ENCODE measurements at regions not wholly inside any gene's neighbourhood (a gene's known extent, or its start where the extent isn't known, plus 50 kb on each side); places are given as distances from the start of the nearest gene placed in this dataset.

DNA sequence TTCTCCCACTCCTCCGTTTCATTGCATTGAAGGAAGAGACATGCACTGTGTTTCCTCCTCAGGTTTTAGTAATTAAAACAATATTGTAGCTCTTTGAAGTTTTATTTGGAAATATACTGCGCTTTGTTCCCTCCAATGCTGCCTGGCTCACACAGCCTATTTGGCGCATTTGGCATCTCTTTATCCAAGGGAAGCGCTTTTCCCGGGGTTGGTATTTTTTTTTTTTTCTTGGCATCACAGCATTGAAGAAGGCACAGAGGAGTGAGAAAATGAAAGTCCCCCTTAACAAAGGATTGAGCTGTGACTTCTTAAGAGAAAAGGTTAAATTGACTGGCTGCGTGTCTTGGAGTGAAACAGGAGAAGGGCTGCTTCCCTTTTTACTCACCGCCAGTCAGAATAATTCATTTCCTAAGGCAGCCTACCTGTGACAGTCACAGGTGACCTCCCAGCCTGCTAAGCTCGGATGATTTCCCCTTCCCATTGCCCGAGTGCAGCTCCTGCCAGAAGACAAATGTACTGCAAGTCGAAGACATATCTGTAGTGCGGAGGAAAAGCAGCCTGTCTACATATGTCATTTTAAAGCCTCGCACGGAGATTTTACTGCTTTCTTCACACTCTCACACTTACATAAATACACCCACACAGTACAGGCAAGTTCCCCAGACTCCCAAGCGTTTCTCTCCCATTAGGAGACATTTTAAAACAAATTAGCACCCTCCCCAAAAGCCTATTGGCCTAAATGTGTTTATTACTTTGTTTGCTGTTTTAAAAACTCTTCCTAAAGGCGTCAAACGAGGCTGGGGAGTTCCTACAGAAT is 665.5 kb upstream of the ZNF608 start:
- Histone ChIP-seq H3K27me3 (replicated peaks) (no peaks in the 10 kb centered on the region), H3K27ac (peak overlapping the region; percentile 98), H3K4me1 (replicated peaks) (peaks cover 56% of the 10 kb centered on the region), H3K36me3 (no peaks in the 10 kb centered on the region), H3K4me3 (no peak overlapping the region), H3K9me3 (replicated peaks) (no peaks in the 10 kb centered on the region)
- DNase-seq (ENCODE audit: low read depth in 1 of 2, low spot score in 2 of 2), result peak in 1 of 2 experiments; percentile 6

DNA sequence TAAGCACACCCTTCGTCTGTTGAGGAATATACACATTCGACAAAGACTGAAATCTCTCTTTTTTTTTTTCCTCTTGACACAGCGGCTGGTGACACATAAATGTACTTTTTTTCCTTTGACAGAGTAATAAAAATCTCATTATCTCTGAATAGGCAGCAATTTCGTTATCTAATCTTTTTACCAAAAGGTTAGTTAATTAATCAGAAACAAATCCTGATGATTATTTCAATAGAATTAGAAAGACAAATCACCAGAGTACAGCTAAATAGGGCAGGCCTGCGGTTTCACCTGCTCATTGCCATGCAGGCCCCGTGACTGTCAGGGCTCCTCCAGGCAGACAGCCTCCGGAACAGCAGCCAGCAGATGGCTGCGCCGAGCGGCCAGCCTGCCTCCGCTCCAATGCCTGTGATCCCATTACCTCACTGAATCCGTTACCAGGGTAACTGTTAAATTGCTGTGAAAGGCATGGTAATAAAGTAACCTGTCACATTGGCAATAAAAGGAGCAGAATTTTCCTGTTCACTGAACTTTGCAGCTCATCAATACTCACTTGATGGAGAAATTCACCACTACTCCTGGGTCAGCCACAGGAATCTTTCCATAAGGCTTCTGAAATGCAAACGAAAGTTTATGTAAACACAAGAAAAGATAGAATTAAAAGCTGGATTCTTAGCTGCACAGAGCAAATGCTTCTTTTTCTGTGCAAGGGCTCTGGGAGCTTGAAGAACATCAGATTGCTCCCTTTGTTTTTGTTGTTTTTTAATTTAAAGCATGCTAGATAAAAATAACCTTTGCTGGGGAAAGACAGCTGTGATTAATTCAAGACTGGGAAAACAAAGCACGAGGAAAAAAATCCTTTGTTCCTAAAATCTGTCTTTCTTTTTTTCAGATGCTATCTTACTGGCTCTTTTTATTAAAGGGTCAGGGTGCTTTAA is 666.4 kb upstream of the ZNF608 start:
- Histone ChIP-seq H3K9me3 (replicated peaks) (no peaks in the 10 kb centered on the region), H3K4me3 (peak overlapping the region; percentile 7), H3K36me3 (no peaks in the 10 kb centered on the region), H3K4me1 (replicated peaks) (peaks cover 56% of the 10 kb centered on the region), H3K27me3 (replicated peaks) (no peaks in the 10 kb centered on the region), H3K27ac (peak overlapping the region; percentile 98)
- peak; percentile 78 to 83 for DNase-seq (ENCODE audit: low read depth in 1 of 2, low spot score in 2 of 2)

DNA sequence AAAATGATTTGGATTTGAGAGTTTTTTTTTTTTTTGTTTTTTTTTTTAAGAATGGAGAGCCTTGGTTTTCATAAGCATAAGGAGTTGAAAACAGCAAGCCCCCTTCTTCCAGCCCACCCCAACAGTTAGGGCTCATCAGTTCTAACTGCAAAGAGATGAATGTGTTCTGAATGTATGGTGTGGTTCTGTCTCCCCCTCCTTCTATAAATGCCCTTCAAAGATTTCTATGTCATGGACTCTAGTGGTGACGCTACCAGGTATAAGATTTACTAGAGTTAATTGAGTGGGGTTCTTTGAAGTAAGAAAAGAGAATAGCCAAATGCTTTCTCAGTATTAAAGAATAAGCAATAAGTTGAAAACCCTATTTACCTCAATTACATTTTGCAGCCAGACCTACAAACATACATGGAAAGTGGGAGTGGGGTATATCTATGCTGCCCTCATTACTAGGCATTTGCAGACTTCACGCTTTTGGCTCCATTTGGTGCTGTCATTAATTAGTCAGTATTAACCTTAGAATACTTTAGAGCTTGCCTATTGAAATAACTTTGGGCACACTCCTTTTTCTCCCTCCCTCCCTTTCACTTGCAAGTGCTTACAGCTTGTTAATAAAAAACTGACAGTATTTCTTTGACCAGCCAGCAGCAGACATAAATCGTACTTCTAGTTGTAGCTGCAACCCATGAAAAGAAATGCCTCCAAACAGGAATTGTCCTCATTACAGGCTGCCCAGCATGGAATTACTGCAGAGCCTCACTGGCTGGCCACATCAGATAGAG is 667.2 kb upstream of the ZNF608 start:
- Histone ChIP-seq H3K4me1 (replicated peaks) (peaks cover 51% of the 10 kb centered on the region), H3K27ac (peak overlapping the region; percentile 98; the same call in 1 of the 2 replicates), H3K36me3 (no peaks in the 10 kb centered on the region), H3K27me3 (replicated peaks) (no peaks in the 10 kb centered on the region), H3K9me3 (replicated peaks) (no peaks in the 10 kb centered on the region), H3K4me3 (no peak overlapping the region)
- no peak for DNase-seq (ENCODE audit: low read depth in 1 of 2, low spot score in 2 of 2)

DNA sequence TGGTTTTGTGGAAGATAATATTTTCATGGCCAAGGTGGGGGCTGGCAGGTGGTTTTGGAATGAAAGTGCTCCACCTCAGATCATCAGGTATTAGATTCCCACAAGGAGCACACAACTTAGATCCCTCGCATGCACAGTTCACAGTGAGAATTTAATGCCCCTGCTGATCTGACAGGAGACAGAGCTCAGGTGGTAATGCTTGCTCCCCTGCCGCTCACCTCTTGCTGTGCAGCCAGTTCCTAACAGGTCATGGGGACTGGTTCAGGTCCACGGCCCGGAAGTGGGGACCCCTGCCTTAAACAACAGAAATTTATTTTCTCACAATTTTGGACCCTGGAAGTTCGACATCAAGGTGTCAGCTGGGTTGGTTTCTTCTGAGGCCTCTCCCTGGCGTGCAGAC is 668.7 kb upstream of the ZNF608 start:
- no peak for DNase-seq (ENCODE audit: low read depth in 1 of 2, low spot score in 2 of 2)
- Histone ChIP-seq H3K4me1 (replicated peaks) (peaks cover 37% of the 10 kb centered on the region), H3K4me3 (no peak overlapping the region), H3K36me3 (no peaks in the 10 kb centered on the region), H3K9me3 (replicated peaks) (no peaks in the 10 kb centered on the region), H3K27ac (no peak overlapping the region), H3K27me3 (replicated peaks) (no peaks in the 10 kb centered on the region)

DNA sequence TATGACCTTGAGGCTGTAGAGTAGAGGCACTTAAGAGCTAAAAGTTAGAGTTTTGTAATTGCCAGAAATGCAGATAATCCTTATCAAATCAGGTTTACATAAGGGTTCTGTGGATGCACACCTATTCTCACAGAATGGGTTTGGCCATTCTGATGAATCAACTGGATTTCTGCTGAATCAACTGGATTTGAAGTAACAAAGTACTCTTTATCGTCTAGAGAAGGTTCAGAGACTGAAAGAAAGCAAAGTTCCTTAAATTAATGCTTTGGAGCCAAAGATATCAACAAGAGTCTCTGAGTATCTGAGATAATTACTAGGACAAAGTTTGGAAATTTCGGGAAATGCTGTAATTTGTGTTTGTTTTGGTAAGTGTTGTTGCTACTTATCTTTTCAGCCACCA is 669.6 kb upstream of the ZNF608 start:
- H3K4me3 ChIP-seq, result no peak overlapping the region
- H3K27ac ChIP-seq, result no peak overlapping the region
- no peaks in the 10 kb centered on the region for H3K27me3 ChIP-seq (replicated peaks)
- no peak for DNase-seq (ENCODE audit: low read depth in 1 of 2, low spot score in 2 of 2)
- H3K9me3 ChIP-seq (replicated peaks), result no peaks in the 10 kb centered on the region
- peaks cover 27% of the 10 kb centered on the region for H3K4me1 ChIP-seq (replicated peaks)
- H3K36me3 ChIP-seq, result no peaks in the 10 kb centered on the region

DNA sequence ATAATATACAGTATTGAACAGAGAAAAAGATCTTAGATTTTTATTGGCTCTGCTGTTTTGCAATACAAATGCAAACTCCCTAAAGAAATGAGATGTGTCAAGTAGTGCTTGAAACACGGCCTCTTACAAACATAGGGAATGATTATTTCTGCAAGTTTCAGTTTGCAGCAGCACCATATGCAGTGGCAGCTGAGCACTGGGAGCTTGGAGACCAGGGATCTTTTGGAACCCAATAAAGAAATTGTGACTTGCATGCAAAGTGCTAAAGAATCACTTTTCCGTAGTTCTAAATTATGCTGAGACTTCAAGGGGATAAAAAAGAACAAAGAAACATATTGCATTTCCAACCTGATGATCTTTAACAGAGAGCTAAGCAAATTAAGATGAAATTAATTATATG is 674.6 kb upstream of the ZNF608 start:
- no peaks in the 10 kb centered on the region for H3K9me3 ChIP-seq (replicated peaks)

DNA sequence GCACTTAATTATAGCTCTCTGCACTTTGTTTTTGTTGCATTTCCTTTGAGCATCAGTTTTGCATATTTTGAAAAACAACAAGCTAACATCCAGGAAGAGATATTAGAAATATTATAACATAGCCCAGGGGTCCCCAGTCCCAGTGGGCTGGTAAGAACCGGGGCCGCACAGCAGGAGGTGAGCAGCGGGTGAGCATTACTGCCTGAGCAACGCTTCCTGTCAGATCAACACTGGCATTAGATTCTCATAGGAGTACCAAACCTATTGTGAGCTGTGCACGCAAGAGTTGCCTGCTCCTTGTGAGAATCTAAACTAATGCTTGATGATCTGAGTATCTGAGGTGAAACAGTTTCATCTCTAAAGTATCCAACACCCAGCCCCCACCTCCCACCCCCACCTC is 675.9 kb upstream of the ZNF608 start:
- no peak overlapping the region for H3K4me3 ChIP-seq
- H3K9me3 ChIP-seq (replicated peaks), result no peaks in the 10 kb centered on the region
- DNase-seq (ENCODE audit: low read depth in 1 of 2, low spot score in 2 of 2), result no peak
- H3K36me3 ChIP-seq, result no peaks in the 10 kb centered on the region
- H3K4me1 ChIP-seq (replicated peaks), result no peaks in the 10 kb centered on the region
- H3K27ac ChIP-seq, result no peak overlapping the region
- no peaks in the 10 kb centered on the region for H3K27me3 ChIP-seq (replicated peaks)

More for the DNA sequence above, 674.6 kb upstream of the ZNF608 start:
- Histone ChIP-seq H3K27me3 (replicated peaks) (no peaks in the 10 kb centered on the region), H3K4me3 (no peak overlapping the region), H3K27ac (no peak overlapping the region), H3K4me1 (replicated peaks) (no peaks in the 10 kb centered on the region), H3K36me3 (no peaks in the 10 kb centered on the region)
- DNase-seq (ENCODE audit: low read depth in 1 of 2, low spot score in 2 of 2), result no peak

DNA sequence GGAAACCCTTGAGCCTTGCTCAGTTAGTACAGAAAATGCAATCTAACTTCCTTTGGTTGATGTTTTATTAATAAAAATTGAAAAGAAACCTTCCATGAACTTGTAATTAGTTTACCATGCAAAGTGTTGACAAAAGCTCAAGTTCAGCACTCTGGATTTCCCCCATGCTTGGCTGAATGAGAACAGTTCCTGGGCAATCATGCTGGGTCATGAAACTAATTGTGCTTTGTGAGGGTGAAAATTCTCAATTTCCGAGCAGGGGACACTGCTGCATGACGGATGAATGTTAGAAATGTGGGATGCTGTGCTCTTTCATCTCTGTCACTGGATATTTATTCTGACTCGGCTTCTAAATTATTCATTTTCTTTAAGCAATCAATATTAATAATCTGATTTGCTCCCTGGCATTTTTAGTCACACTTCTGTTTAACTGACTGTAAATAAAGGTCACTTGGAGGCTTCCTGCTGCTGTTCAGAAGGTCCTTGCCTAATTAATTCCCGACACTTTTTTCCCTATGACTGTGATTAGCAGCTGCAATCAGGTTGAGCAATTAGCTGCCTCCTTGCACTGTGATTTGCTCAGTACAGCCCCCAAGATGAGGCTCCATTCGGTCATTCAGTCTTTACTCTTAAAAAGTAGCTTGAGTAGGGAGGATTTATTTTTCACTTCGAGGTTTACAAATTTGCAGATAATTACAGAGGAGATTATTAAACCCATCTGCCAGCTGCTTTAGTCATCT is 678.1 kb upstream of the ZNF608 start:
- H3K27me3 ChIP-seq (replicated peaks), result no peaks in the 10 kb centered on the region
- no peaks in the 10 kb centered on the region for H3K36me3 ChIP-seq
- H3K4me1 ChIP-seq (replicated peaks), result no peaks in the 10 kb centered on the region
- DNase-seq (ENCODE audit: low read depth in 1 of 2, low spot score in 2 of 2), result no peak
- H3K27ac ChIP-seq, result no peak overlapping the region
- H3K9me3 ChIP-seq (replicated peaks), result no peaks in the 10 kb centered on the region
- H3K4me3 ChIP-seq, result no peak overlapping the region

DNA sequence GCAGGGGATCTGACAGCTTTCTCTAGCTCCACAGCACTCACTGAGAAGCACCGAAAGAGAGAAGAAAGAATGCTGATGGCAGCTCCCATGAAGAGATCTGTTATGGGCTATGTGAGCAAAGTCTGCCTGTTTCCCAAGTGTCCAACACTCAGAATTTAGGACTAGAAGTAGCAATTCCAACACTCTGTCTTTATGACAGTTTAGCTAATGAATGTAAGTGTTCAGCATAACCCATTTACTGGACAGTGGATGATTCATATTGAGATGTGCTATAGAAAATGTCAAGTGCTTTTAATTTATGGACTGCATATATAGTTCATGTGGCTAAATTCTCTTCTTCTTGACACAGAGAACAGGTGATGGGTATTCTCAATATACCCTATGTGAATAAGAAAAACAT is 683.1 kb upstream of the ZNF608 start:
- H3K27ac ChIP-seq, result no peak overlapping the region
- DNase-seq (ENCODE audit: low read depth in 1 of 2, low spot score in 2 of 2), result no peak
- H3K36me3 ChIP-seq, result no peaks in the 10 kb centered on the region
- H3K4me3 ChIP-seq, result no peak overlapping the region
- no peaks in the 10 kb centered on the region for H3K4me1 ChIP-seq (replicated peaks)
- H3K9me3 ChIP-seq (replicated peaks), result no peaks in the 10 kb centered on the region
- no peaks in the 10 kb centered on the region for H3K27me3 ChIP-seq (replicated peaks)

DNA sequence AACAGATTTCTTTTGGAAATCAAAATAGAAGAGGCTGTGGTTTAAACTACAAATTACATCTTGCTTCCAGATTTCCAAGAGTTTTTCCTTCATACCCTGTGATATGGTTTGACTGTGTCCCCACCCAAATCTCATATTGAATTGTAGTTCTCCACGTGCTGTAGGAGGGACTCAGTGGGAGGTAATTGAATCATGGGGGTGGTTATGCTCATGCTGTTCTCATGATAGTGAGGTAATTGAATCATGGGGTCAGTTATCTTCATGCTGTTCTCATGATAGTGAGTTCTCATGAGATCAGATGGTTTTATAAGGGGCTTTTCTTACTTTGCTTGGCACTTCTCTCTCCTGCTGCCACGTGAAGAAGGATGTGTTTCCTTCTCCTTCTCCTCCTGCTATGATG is 687.0 kb upstream of the ZNF608 start:
- Histone ChIP-seq H3K27me3 (replicated peaks) (no peaks in the 10 kb centered on the region), H3K4me1 (replicated peaks) (no peaks in the 10 kb centered on the region), H3K4me3 (no peak overlapping the region), H3K27ac (no peak overlapping the region), H3K9me3 (replicated peaks) (no peaks in the 10 kb centered on the region), H3K36me3 (no peaks in the 10 kb centered on the region)
- DNase-seq (ENCODE audit: low read depth in 1 of 2, low spot score in 2 of 2), result no peak

DNA sequence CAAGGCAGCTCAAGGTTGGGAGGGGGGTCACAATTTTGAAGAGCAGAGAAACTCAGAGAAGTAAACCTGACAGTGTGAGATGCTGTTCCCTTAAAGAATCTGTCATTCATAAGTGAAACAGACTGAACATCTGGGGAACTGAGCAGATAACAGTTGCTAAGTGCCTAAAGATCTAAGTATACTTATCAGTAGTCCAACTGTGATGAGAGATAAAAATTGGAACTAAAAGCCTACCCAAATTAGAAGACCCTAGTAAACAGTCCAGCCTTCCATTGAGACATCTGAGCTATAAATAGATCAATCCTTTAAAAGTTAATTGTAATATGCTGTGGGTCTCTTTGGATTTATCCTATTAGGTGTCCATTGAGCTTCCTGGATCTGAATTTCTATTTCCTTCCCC is 692.8 kb upstream of the ZNF608 start:
- DNase-seq (ENCODE audit: low read depth in 1 of 2, low spot score in 2 of 2), result no peak
- H3K4me1 ChIP-seq (replicated peaks), result no peaks in the 10 kb centered on the region
- no peaks in the 10 kb centered on the region for H3K9me3 ChIP-seq (replicated peaks)
- no peak overlapping the region for H3K4me3 ChIP-seq
- no peak overlapping the region for H3K27ac ChIP-seq
- H3K27me3 ChIP-seq (replicated peaks), result no peaks in the 10 kb centered on the region
- H3K36me3 ChIP-seq, result no peaks in the 10 kb centered on the region

DNA sequence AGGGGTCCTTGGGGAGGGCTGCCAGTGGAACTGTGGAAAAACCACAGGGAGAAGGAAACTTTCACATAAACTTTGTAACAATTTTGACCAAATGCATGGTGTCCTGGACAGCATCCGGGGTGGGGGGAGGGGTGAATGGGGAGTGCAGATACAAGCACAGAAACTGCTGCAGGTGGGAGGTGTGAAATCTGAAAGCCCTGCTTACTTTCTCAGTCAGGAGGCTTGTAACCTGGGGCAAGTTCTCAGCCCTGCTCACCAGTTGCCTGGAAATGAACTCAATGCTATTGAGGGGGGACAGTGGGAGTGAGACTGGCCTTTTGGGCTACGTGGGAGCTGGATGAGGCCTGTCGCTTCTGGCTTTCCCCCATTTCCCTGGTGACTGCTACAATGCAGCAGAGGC is 694.5 kb upstream of the ZNF608 start:
- DNase-seq (ENCODE audit: low read depth in 1 of 2, low spot score in 2 of 2), result no peak

DNA sequence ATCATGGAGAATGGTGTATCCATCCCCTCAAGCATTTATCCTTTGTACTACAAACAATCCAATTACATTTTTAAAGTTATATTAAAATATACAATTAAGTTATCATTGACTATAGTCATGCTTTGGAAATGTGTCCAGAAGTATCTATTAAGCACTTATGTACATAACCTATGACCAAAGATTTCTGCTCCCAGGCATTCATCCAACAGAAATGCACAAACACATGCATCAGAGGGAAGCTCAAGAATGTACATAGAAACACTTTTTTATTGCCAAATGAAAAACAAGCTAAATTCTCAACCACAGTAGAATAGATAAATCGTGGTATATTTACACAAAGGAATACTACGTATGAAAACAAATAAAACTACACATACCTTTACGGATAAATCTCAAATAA is 700.5 kb upstream of the ZNF608 start:
- Histone ChIP-seq H3K4me1 (replicated peaks) (peaks cover 13% of the 10 kb centered on the region), H3K9me3 (replicated peaks) (no peaks in the 10 kb centered on the region), H3K27ac (peak overlapping the region; percentile 27; the same call in 1 of the 2 replicates), H3K4me3 (no peak overlapping the region), H3K36me3 (no peaks in the 10 kb centered on the region), H3K27me3 (replicated peaks) (no peaks in the 10 kb centered on the region)
- peak in 1 of 2 experiments; percentile 45 for DNase-seq (ENCODE audit: low read depth in 1 of 2, low spot score in 2 of 2)

More for the DNA sequence above, 694.5 kb upstream of the ZNF608 start:
- Histone ChIP-seq H3K36me3 (no peaks in the 10 kb centered on the region), H3K27ac (no peak overlapping the region), H3K4me3 (no peak overlapping the region), H3K9me3 (replicated peaks) (no peaks in the 10 kb centered on the region), H3K4me1 (replicated peaks) (no peaks in the 10 kb centered on the region), H3K27me3 (replicated peaks) (no peaks in the 10 kb centered on the region)

Measured in SJSA1 (cell line).